NCI-H2029 treated with DMSO at 0.1 percent for 48 hours (cell line): ENCODE measurements at regions not wholly inside any gene's neighbourhood (a gene's known extent, or its start where the extent isn't known, plus 50 kb on each side); places are given as distances from the start of the nearest gene placed in this dataset.

Experiments used
- DNase-seq: peaks from one replicate; lab custom pipeline; 2025; lab: John Stamatoyannopoulos, UW

- no peak for DNase-seq
Observed at GRCh38 chr17:71919186-71919585, 201.6 kb upstream of the SOX9 start.

- DNase-seq: no peak
Observed at GRCh38 chr17:71919896-71920295, 200.9 kb upstream of the SOX9 start.

DNA sequence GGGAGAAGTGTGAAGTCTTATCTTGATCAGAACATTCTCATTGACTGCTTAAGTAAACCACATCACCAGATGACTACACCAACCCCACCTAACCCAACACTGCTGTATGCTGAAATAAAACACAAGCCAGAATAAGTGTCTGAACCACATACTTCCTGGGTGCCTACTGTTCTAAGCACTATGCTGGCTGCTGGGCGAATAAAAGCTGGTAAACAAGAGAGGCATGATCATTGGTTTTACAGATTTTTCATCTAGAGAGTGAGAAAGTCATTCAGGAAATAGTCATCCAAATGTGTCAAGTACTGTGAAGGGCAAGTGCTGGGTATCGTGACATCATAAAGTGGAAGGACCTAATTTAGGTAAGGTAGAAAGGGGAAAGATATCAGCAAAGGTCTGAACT, 199.0 kb upstream of the SOX9 start:
- DNase-seq: no peak

DNA sequence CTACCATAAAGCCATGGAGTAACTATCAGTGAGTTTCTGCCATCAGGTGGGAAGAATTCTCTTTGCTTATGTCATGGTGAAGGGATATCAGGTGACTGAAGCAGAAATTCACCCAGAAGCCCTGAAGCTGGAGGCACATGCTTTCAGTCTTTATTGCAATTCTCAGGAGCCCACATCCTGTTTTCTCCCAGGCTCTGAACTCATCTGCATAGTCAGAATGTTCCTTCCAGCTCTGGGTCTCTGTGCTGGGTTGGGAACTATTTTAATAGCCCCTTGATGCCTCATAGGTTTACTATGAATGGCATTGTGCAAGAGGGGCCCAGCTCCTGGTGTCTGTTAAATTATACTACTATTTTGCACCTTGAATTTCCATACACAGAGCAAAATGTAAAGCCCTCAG, 198.4 kb upstream of the SOX9 start:
- DNase-seq: no peak

DNA sequence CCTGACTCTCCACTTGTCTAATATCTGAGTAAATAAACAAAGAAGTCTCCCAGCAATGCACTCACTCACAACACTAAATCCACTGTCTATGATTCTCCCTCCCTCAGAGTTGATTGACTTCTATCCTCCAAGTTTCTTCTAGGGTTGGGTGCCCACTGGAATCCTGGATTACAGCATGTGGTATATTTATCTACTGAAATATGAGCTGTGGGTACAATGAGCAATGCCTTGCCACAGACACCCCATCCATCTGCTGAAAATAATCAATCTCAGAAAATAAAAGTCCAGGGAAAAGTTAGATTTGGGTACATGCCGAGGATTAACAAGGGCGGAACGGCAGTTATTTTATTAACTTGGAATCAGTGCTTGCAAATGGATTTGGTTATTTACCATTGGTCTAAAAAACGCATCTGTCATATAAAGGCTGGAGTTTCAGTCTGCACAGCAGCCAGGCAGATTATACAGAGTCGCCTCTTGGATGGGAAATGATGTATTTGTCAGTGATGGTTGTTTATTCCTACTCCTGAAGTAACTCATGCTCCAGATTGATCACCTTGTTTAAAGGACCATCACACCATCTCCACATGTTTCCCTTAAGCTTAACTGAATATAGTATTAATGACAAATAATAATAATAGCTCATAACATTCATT, 193.9 kb upstream of the SOX9 start:
- no peak for DNase-seq

- no peak for DNase-seq
Observed at GRCh38 chr17:71933306-71933705, 187.5 kb upstream of the SOX9 start.

- no peak for DNase-seq
Observed at GRCh38 chr17:71934520-71934919, 186.3 kb upstream of the SOX9 start.

DNA sequence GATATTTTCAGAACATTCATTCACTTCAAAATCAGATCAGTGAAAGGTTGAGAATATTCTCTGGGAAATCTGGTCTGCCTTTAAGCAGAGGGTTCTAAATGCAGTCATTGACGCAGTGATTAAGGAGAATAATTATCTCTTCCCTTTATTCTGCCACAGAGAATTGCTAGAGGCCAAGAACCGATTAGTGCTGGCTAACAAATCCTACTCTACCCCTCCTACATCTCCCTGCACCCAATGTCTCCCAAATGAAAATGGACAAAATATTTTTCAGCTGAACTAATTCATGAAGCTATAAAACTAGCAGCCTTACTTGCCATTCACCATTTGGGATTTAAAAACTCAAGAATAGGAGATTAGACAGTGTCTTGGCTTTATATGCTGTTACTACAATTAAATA, 185.5 kb upstream of the SOX9 start:
- DNase-seq: no peak

DNA sequence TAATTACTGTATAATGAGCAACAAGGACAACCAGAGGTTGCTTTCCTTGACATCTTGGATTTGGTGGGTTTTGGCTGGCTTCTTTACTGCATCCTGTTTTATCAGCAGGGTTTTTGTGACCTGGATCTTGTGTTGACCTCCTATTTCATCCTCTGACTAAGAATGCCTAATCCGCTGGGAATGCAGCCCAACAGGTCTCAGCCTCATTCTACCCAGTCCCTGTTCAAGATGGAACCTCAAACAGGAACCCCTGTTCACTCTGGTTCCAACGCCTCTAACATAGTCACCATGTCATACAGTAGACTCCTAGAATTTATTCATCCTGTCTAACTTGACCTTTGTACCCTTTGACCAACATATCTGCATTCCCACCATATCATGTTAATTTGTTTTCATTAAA, 183.8 kb upstream of the SOX9 start:
- DNase-seq: no peak

DNA sequence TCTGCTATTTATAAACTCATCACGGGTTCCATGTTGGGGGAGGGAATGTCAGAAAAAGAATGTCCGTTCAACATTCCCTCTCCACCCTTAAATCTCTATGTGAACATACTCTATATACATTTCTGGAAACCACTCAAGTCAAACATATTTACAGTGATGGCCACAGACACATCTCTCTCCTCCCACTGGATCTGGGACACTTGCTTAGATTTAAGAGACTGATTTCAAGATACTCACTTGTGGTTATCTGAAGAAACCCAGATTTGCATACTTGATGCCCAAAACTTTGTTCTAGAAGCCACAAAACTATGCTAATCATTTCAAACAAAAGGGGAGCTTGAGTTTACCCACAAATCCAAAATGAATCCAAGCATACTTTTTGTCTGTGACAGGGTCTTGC, 182.9 kb upstream of the SOX9 start:
- DNase-seq: no peak

DNA sequence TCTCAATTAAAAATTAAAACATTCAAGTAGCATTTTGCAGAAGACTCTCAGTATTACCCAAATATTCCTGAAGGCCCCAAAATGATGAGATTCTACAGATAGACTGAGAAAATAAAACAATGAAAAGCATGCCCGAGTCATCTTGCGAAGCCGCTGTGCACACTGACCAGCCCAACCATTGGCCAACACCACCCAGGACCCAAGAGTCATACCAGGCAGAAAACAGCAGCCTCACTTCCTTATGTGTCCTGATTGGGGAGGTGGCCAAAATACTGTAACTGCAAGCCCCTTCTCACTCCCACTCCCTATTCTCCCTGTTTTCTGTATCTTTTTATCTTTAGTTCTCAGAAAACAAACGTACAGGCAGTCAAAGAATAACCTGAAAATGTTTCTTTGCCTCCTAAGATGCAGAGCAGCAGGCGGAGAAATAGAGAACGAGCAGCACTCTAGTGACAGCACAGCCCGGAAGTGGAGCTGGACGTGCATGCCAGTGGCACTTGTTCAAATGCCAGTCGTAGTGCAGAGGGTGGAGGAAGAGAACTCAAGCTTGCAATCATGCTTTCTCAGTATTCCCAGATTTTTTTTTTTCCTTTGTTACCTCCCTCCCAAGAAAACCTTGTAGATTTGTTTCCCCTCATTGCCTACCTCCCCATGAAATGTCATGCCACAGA, 182.3 kb upstream of the SOX9 start:
- no peak for DNase-seq

DNA sequence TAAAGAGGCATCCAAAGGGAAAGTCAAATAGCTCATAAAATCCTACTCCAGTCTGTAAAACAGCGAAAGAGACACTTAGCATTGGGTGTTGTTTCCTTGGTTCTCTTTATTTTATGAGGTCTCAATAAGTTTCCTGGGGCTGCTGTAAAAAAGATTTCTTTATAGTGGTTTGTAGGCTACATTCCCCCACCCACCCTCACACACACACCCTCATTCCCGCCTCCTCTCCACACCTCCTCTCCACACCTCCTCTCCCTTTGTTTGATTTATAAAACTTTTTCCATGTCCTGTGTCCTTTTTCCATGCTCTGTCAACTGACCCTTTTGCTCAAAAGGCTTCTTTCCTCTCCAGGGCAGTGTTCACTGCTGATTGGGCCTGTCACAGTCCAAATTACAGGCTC, 178.9 kb upstream of the SOX9 start:
- DNase-seq: no peak

DNA sequence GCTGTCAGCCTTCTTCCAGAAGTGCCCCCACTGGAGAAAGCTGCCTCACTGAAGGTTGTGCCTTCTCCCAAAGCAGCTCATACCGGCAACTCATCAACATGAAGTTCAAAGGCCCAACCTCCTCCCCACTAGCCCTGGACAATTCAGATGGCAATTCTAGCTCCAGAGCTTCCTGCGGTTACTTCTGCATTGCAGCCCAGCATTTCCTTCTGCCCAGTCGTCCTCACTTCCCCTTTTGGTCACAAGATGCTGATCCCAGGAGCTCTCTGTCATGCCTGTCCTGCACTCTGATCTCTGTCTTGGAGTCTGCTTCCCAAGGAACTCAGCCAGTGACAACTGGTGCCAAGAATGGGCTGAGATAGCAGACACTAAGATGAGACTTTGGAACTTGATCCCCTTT, 178.2 kb upstream of the SOX9 start:
- no peak for DNase-seq

GRCh38 chr17:71948703-71949422, 172.0 kb upstream of the SOX9 start:
- no peak for DNase-seq

DNA sequence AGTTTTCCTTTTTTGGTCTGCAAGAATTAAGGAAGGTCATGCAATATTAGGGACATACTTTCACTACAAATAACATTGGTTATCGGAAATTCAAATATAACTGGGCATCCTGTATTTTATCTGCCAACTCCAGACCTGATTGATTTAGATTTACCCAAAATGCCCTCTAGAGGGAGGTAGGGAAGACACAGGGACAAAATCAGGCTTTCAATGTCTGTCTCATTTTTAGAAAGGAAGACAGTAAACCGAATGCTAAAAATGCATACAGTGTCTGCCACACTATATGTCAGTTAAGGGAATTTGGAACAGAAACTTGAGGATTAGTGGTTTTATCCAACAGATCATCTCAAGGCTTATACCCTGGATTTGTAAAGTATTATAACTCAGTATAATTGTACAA, 161.7 kb upstream of the SOX9 start:
- no peak for DNase-seq

- DNase-seq: no peak
Observed at GRCh38 chr17:71963351-71963750, 157.5 kb upstream of the SOX9 start.

DNA sequence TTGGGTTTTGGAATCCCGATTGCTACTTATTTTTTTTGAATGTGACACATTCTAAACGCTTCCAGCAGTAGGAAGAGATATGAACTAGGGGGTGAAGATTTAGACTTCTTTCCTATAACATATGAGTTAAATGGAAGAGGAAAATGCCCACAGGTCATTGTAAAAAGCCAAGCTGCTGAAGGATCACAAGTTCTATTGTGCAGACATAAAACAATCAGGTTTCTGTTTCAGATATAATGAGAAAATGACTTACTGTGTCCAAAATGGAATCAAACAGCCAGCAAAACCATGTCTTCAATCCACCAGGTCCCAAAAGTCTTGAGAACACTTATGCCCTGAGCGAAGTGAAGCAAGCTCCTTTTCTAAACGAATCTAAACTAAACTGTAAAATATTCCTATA, 157.0 kb upstream of the SOX9 start:
- DNase-seq: no peak

DNA sequence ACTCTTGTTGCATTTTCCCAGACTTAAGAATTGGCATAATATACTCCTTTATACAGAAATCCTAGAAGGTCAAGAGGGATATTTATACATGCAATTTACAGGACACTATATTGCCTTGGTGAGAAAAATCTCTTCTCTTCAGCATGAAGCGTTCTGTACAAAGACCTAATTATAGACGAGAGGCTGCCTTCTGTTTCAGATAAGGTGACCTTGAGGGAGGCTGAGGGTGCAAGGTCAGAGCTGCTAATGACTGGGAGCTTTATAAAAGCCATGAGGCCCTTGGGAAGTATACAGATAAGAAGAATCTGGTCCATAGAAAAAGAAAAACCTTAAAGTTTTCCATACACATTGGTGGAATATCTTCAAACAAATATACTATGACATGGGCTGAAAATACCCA, 156.3 kb upstream of the SOX9 start:
- no peak for DNase-seq

DNA sequence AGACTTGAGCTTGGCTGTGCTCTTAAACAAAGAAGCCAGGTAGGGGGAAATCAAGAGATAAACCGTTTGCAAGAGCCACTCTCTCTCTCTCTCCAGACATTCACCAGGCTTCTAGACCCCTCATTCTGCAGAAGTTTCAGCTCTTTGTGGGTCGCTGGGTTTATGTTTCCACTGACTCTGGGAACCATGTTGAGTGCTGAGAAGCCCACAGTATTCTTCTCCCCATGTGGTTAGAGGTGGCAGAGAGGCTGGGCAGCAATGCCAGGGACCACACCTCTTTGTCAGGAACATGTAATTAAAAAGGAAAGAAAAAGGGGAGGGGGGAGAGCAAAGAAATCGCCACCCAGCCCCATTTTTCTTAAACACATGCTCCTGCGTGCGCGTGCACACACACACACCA, 154.8 kb upstream of the SOX9 start:
- DNase-seq: no peak

DNA sequence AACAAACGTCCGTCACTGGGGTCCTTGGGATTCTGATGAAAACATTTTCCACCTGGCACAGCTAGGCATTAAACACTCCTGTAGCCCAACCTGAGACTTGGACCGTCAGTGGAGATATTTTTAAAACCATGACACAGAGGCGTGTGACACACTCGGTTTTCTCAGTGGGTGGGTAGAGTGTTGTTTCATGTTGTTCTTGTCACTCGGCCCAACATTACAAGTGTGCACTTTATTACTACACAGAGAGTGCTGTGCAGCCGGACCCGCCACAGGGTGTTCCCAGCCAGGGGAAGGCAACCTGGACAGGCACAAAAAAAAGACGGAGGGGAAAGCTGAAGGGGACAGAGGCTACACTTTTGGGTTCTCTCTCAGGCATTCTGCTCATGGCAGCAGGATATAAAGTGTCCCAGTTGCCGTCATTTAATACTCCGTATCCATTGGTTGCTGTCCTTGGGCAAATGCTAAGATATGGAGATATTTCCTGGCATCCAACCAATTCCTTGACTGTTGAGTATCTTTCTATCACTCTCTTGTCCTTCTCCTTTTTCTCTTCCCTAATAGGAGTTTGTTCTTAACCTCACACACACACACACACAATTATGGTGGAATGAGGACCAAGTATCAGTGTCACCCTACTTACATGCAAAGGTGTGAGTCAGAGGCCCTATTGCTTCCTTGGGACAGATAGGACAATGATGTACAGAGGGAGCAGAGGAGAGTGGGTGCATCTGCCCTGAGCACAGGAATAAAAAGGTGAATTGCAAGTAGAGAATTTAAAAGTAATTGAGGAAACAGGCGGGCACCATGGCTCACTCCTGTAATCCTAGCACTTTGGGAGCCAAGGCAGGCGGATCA, 154.1 kb upstream of the SOX9 start:
- no peak for DNase-seq

- no peak for DNase-seq
Observed at GRCh38 chr17:71969500-71969899, 151.3 kb upstream of the SOX9 start.

- DNase-seq: no peak
Observed at GRCh38 chr17:71970312-71970711, 150.5 kb upstream of the SOX9 start.

- DNase-seq: no peak
Observed at GRCh38 chr17:71974051-71974450, 146.8 kb upstream of the SOX9 start.
